ENCODE measurements at regions not wholly inside any gene's neighbourhood (a gene's known extent, or its start where the extent isn't known, plus 50 kb on each side); places are given as distances from the start of the nearest gene placed in this dataset.

DNA sequence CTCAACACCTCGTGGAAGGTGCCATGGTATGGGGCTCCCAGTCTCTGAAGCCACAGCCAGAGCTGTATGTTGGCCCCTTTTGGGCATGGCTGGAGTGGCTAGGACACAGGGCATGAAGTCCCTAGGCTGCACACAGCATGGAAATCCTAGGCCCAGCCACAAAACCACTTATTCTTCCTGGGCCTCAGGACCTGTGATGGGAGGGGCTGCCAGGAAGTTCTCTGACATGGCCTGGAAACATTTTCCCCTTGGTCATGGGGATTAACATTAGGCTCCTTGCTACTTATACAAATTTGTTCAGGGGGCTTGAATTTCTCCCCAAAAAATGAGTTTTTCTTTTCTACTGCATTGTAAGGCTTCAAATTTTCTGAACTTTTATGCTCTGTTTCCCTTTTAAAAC, 2091.2 kb upstream of the ACO1 start:
- CTCF ChIA-PET = no interaction called here
- dilution Hi-C loops (cut with MboI; ENCODE audit: extremely low pct_ligation_motif_present, low sequenced_read_pairs) = no loop called here
- no peaks in the 10 kb centered on the region for H3K36me3 ChIP-seq (ENCODE audit: control insufficient read depth in 2 of 2, extremely low read depth in 1 of 2, insufficient read depth in 2 of 2, low read length in 2 of 2)
- no TSS peak for BruUV-seq (replicated peaks)
- no peaks in the 10 kb centered on the region for H3K27me3 ChIP-seq (ENCODE audit: control insufficient read depth in 2 of 2, insufficient read depth in 2 of 2, low read length in 2 of 2)
- H2AFZ ChIP-seq (ENCODE audit: low read depth, low read length) = no peak overlapping the region
- TF ChIP-seq CTCF (IDR thresholded peaks at IDR 0.05; ENCODE audit: extremely low read depth in 1 of 2, insufficient read depth in 1 of 2, low read depth in 1 of 2, low read length in 2 of 2) = no peak
- TF ChIP-seq GATA2 (IDR thresholded peaks at IDR 0.05; ENCODE audit: insufficient read depth, insufficient read length, low read depth, low read length) = no peak
- H3K27ac ChIP-seq (ENCODE audit: insufficient read depth, low read depth, low read length) = no peak overlapping the region
- no peaks in the 10 kb centered on the region for H4K20me1 ChIP-seq (replicated peaks; ENCODE audit: control insufficient read depth, extremely low read depth, insufficient read depth, low read length)
- DNase-seq (ENCODE audit: low read depth, low spot score) (no peak), FAIRE-seq (no peak)
- POLR2A ChIA-PET = no interaction called here
- peaks cover 5% of the 10 kb centered on the region for H3K9me3 ChIP-seq (replicated peaks; ENCODE audit: control insufficient read depth, insufficient read depth, low read length)
- H3K4me2 ChIP-seq (ENCODE audit: insufficient read depth, low read length) = no peak overlapping the region
- intact Hi-C loops (cut with micrococcal nuclease) = no loop called here
- no peak overlapping the region for H3K4me3 ChIP-seq (replicated peaks in 1 of 3; ENCODE audit: insufficient read depth in 1 of 3, low read depth in 1 of 3, low read length in 3 of 3)
- H3K9me1 ChIP-seq (replicated peaks; ENCODE audit: control insufficient read depth, extremely low read depth, insufficient read depth, low read length) = no peaks in the 10 kb centered on the region
- H3K9ac ChIP-seq (replicated peaks; ENCODE audit: extremely low read depth, insufficient read depth, low read length) = no peak overlapping the region
- H3K79me2 ChIP-seq (ENCODE audit: control insufficient read depth, insufficient read depth, low read length) = no peaks in the 10 kb centered on the region
- H3K4me1 ChIP-seq (ENCODE audit: control insufficient read depth, extremely low read depth, insufficient read depth, low read length) = no peaks in the 10 kb centered on the region

DNA sequence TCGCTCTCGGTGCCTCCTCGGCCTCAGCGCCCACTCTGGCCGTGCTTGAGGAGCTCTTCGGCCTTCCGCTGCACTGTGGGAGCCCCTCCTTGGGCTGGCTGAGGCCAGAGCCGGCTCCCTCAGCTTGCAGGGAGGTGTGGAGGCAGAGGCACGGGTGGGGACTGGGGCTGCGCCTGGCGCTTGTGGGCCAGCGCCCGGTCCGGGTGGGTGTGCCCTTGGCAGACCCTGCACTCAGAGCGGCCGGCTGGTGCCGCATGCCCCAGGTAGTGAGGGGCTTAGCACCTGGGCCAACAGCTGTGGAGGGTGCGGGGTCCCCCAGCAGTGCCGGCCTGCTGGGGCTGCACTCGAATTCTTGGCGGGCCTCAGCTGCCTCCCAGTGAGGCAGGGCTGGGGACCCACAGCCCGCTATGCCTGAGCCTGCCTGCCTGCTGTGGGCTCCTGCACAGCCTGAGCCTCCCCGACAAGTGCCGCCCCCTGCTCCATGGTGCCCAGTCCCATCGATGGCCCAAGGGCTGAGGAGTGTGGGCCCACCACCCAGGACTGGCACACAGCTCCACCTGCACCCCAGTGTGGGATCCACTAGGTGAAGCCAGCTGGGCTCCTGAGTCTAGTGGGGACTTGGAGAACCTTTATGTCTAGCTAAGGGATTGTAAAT, 2085.2 kb upstream of the ACO1 start:
- Histone ChIP-seq H2AFZ (ENCODE audit: low read depth, low read length) (no peak overlapping the region), H3K4me3 (replicated peaks in 1 of 3; ENCODE audit: insufficient read depth in 1 of 3, low read depth in 1 of 3, low read length in 3 of 3) (no peak overlapping the region), H3K9ac (replicated peaks; ENCODE audit: extremely low read depth, insufficient read depth, low read length) (no peak overlapping the region), H3K27me3 (ENCODE audit: control insufficient read depth in 2 of 2, insufficient read depth in 2 of 2, low read length in 2 of 2) (no peaks in the 10 kb centered on the region), H3K4me1 (ENCODE audit: control insufficient read depth, extremely low read depth, insufficient read depth, low read length) (no peaks in the 10 kb centered on the region), H3K9me1 (replicated peaks; ENCODE audit: control insufficient read depth, extremely low read depth, insufficient read depth, low read length) (no peaks in the 10 kb centered on the region), H3K36me3 (ENCODE audit: control insufficient read depth in 2 of 2, extremely low read depth in 1 of 2, insufficient read depth in 2 of 2, low read length in 2 of 2) (no peaks in the 10 kb centered on the region), H3K9me3 (replicated peaks; ENCODE audit: control insufficient read depth, insufficient read depth, low read length) (peaks cover 5% of the 10 kb centered on the region), H3K27ac (ENCODE audit: insufficient read depth, low read depth, low read length) (no peak overlapping the region), H4K20me1 (replicated peaks; ENCODE audit: control insufficient read depth, extremely low read depth, insufficient read depth, low read length) (no peaks in the 10 kb centered on the region), H3K4me2 (ENCODE audit: insufficient read depth, low read length) (no peak overlapping the region), H3K79me2 (ENCODE audit: control insufficient read depth, insufficient read depth, low read length) (no peaks in the 10 kb centered on the region)
- POLR2A ChIA-PET = no interaction called here
- TF ChIP-seq JUN (IDR thresholded peaks at IDR 0.05; ENCODE audit: borderline replicate concordance, insufficient read depth, insufficient read length, low read depth) (no peak), POLR2AphosphoS5 (IDR thresholded peaks at IDR 0.05; ENCODE audit: insufficient read depth, low read depth, low read length) (no peak), FOS (IDR thresholded peaks at IDR 0.05; ENCODE audit: borderline replicate concordance, insufficient read depth, low read length) (no peak), POLR2A (IDR thresholded peaks at IDR 0.05; ENCODE audit: low read depth, low read length) (no peak), CTCF (IDR thresholded peaks at IDR 0.05; ENCODE audit: extremely low read depth in 1 of 2, insufficient read depth in 1 of 2, low read depth in 1 of 2, low read length in 2 of 2) (no peak), EZH2 (IDR thresholded peaks at IDR 0.05; ENCODE audit: borderline replicate concordance, low read depth, low read length, severe bottlenecking) (no peak), GATA2 (IDR thresholded peaks at IDR 0.05; ENCODE audit: insufficient read depth, insufficient read length, low read depth, low read length) (no peak), MYC (IDR thresholded peaks at IDR 0.05; ENCODE audit: low read depth, low read length) (no peak)
- TF ChIP-seq, protein P1, sequence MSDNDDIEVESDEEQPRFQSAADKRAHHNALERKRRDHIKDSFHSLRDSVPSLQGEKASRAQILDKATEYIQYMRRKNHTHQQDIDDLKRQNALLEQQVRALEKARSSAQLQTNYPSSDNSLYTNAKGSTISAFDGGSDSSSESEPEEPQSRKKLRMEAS (IDR thresholded peaks at IDR 0.05; ENCODE audit: insufficient read depth, insufficient read length) = no peak
- BruUV-seq (replicated peaks) = no TSS peak
- dilution Hi-C loops (cut with MboI; ENCODE audit: extremely low pct_ligation_motif_present, low sequenced_read_pairs) = no loop called here
- intact Hi-C loops (cut with micrococcal nuclease) = no loop called here
- CTCF ChIA-PET = no interaction called here
- no peak for FAIRE-seq
- no peak for DNase-seq (ENCODE audit: low read depth, low spot score)
